ENCODE measurements at regions not wholly inside any gene's neighbourhood (a gene's known extent, or its start where the extent isn't known, plus 50 kb on each side); places are given as distances from the start of the nearest gene placed in this dataset.

DNA sequence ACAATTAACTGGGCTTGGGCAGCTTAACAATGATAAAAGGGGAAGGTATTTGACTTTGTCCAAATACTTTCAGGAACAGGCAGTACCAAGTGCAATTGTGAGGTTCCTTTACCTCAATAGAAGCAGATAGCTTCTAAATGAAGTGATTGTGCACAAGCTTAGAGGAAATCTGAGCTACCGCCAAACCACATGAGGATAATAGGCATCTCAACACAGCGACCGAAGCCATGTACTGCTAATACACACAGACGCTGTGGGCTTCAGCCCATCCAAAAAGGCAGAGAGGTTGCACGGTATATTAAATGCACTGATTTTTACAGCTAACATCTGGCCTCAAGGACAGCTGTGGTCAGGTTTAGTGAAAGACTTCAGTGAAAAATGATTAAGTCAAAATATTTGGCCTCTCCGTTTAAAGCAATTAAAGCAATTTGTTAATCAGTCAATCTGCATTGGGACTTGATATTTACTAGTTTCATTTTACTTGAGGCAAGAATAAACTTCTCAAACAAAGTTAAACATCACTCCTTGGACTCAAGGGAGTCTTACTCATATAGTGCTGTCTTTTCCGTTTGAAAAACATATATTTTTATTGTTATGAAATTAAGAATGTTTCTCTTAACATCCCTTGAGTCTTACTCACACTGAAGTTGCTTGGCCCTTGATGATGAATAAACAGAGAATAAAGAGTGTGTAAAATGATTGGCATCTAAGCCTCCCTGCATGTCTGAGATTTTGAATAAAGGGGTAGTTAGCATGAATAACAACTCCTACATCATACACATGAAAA lies 306.3 kb downstream of the C7orf25 start:
- H3K4me3 ChIP-seq (replicated peaks; ENCODE audit: low read depth, low read length): no peak overlapping the region
- peak; percentile 11 for DNase-seq (ENCODE audit: low read depth)

DNA sequence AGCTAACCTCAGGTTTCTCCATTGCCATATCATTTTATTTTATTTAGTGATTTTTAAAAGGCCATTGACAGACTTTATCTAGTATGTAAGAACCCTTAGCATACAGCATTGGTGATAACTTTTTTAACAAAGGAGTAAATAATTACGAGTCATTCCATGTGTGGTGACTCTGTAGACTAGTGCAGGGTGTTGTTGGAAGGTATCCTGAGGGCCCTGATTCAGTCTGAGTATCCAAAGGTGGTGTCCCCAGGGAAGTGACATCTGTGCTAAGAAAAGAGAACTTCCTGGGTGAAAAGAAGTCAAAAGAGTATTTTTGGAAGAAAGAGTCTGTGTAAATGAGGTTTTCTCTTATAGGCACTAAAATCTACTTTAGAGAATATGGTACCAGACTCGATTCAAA lies 308.4 kb downstream of the C7orf25 start:
- no peak for DNase-seq (ENCODE audit: low read depth)
- TF ChIP-seq, protein P1, sequence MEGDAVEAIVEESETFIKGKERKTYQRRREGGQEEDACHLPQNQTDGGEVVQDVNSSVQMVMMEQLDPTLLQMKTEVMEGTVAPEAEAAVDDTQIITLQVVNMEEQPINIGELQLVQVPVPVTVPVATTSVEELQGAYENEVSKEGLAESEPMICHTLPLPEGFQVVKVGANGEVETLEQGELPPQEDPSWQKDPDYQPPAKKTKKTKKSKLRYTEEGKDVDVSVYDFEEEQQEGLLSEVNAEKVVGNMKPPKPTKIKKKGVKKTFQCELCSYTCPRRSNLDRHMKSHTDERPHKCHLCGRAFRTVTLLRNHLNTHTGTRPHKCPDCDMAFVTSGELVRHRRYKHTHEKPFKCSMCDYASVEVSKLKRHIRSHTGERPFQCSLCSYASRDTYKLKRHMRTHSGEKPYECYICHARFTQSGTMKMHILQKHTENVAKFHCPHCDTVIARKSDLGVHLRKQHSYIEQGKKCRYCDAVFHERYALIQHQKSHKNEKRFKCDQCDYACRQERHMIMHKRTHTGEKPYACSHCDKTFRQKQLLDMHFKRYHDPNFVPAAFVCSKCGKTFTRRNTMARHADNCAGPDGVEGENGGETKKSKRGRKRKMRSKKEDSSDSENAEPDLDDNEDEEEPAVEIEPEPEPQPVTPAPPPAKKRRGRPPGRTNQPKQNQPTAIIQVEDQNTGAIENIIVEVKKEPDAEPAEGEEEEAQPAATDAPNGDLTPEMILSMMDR (IDR thresholded peaks at IDR 0.05; ENCODE audit: low read length, missing control alignments): no peak
- H3K4me3 ChIP-seq (replicated peaks; ENCODE audit: low read depth, low read length): no peak overlapping the region

More for the DNA sequence above, 306.3 kb downstream of the C7orf25 start:
- TF ChIP-seq, protein P1 (IDR thresholded peaks at IDR 0.05; ENCODE audit: low read length, missing control alignments): no peak

DNA sequence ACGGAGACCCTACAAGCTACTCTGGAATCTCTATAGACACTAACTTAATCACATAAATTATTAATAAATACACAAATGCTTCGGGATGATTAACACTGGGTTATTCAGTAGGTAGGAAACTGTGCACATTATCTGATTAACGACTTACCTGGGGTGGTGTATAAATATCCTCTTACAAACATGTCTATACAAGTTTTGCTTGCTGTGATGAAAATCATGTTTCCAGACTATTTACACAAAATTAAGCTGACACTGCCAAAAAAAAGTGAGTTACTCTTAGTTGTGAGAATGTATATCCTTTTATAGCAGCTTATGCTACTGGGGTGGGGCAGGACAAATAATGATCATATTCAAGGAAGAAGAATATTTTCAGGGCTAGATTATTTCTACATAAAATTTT lies 314.6 kb downstream of the C7orf25 start:
- TF ChIP-seq, protein P1 (IDR thresholded peaks at IDR 0.05; ENCODE audit: low read length, missing control alignments): no peak
- no peak for DNase-seq (ENCODE audit: low read depth)
- no peak overlapping the region for H3K4me3 ChIP-seq (replicated peaks; ENCODE audit: low read depth, low read length)

DNA sequence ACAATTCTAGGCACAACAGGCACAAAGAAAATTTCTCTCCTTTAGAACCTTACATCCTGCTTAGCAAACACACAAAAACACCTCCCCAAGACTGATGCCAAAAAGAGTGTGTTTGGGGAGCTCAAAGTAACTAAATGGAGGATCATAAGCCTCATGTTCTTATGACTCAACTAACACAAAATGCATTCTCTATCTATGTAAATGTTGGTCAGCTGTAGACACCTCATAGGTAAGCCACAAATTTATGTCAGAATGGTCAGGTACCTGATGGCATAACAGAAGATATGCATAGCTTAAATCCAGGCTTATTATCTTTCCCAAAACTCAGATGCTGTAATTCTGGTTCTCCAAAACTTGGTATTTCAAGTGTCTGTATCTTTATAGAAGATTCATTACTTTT lies 315.1 kb downstream of the C7orf25 start:
- H3K4me3 ChIP-seq (replicated peaks; ENCODE audit: low read depth, low read length): no peak overlapping the region
- TF ChIP-seq, protein P1 (IDR thresholded peaks at IDR 0.05; ENCODE audit: low read length, missing control alignments): no peak
- DNase-seq (ENCODE audit: low read depth): no peak

- DNase-seq (ENCODE audit: low read depth): no peak
- TF ChIP-seq, protein P1 (IDR thresholded peaks at IDR 0.05; ENCODE audit: low read length, missing control alignments): no peak
- H3K4me3 ChIP-seq (replicated peaks; ENCODE audit: low read depth, low read length): no peak overlapping the region
Measured at GRCh38 chr7:42593860-42594259, 318.0 kb downstream of the C7orf25 start.

DNA sequence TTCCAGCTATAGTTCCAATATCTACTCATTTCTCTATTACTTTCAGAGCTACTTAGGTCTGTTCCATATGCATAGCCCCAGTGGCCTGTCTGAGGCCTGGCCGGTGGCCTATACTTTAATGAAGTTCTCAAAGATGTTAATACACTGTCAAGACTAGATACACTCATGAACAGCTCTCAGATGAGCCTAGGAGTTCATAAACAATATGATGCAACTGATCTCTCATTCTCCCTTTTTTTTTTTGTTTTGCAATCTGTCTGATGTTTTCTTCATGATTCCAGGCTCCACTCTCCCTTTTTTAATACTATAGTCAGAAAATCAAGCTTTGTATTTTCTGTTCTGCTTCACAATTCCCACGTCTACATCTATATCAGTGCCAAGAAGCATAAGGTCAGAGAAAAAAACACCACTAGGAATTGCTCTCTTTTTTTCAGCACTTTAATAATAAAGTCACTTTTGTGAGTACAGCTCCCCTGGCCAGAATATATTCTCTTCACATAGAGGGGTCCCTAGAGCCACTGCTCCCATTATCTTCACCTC lies 321.0 kb downstream of the C7orf25 start:
- H3K4me3 ChIP-seq (replicated peaks; ENCODE audit: low read depth, low read length): no peak overlapping the region
- DNase-seq (ENCODE audit: low read depth): no peak
- TF ChIP-seq, protein P1 (IDR thresholded peaks at IDR 0.05; ENCODE audit: low read length, missing control alignments): no peak

- H3K4me3 ChIP-seq (replicated peaks; ENCODE audit: low read depth, low read length): no peak overlapping the region
- DNase-seq (ENCODE audit: low read depth): no peak
- TF ChIP-seq, protein P1 (IDR thresholded peaks at IDR 0.05; ENCODE audit: low read length, missing control alignments): no peak
Measured at GRCh38 chr7:42588876-42589275, 323.0 kb downstream of the C7orf25 start.

Data from fibroblast of pulmonary artery (primary cell).